HL-60 (cell line): ENCODE measurements at regions not wholly inside any gene's neighbourhood (a gene's known extent, or its start where the extent isn't known, plus 50 kb on each side); places are given as distances from the start of the nearest gene placed in this dataset.

Experiments
- CTCF ChIP-seq: IDR thresholded peaks from one replicate; pipeline ENCODE4 v1.5.1; 2011; ENCODE audit warnings: low read length, control low read depth, inconsistent platforms; ENCODE audit not compliant: insufficient read depth
- GABPA ChIP-seq: IDR thresholded peaks from 2 replicates; pipeline ENCODE4 v1.6.1; 2012; ENCODE audit warnings: low read depth
- POLR2AphosphoS5 ChIP-seq: IDR thresholded peaks from 2 replicates; pipeline ENCODE4 v1.6.1; 2012; ENCODE audit warnings: low read depth
- SPI1 ChIP-seq: IDR thresholded peaks from 2 replicates; pipeline ENCODE4 v1.6.1; 2012; ENCODE audit warnings: low read depth, mild to moderate bottlenecking, borderline replicate concordance

- TF ChIP-seq CTCF (no peak), POLR2AphosphoS5 (no peak), GABPA (no peak), SPI1 (no peak)
Observed at GRCh38 chr10:15442056-15442455, 71.0 kb upstream of the FAM171A1 start.
